WERI-Rb-1 (cell line): ENCODE measurements at regions not wholly inside any gene's neighbourhood (a gene's known extent, or its start where the extent isn't known, plus 50 kb on each side); places are given as distances from the start of the nearest gene placed in this dataset.
"Not testable (repeated sequence)": the region's sequence is repeated elsewhere in the genome, so short reads cannot be mapped to it uniquely, and the experiment has no call there.

Source experiments
- DNase-seq: peaks from one replicate; pipeline ENCODE4 v3.0.0-alpha.2; 2020
- H3K27ac ChIP-seq: fragments of 250-450 bp; sonication (Bioruptor Pico); 2 replicates; pipeline ENCODE4 v1.5.1; 2020; ENCODE audit warnings: mild to moderate bottlenecking, moderate library complexity
- H3K27me3 ChIP-seq: fragments of 250-450 bp; sonication (Bioruptor Pico); 2 replicates; pipeline ENCODE4 v1.5.1; 2021; ENCODE audit warnings: mild to moderate bottlenecking, low read depth, moderate library complexity; ENCODE audit not compliant: insufficient read depth, severe bottlenecking
- H3K36me3 ChIP-seq: fragments of 250-450 bp; sonication (Bioruptor Pico); 2 replicates; pipeline ENCODE4 v1.5.1; 2020; ENCODE audit warnings: mild to moderate bottlenecking, moderate library complexity
- H3K4me3 ChIP-seq: 2 replicates; pipeline ENCODE4 v1.5.1; 2011; ENCODE audit warnings: low read depth, mild to moderate bottlenecking, control low read depth, low read length
- H3K9me3 ChIP-seq: fragments of 250-450 bp; sonication (Bioruptor Pico); 2 replicates; pipeline ENCODE4 v1.5.1; 2021; ENCODE audit warnings: mild to moderate bottlenecking, moderate library complexity; ENCODE audit not compliant: severe bottlenecking
- CTCF ChIP-seq: IDR thresholded peaks from 2 replicates; pipeline ENCODE4 v1.5.1; 2011; ENCODE audit warnings: low read depth, mild to moderate bottlenecking, control low read depth, inconsistent platforms, low read length

DNA sequence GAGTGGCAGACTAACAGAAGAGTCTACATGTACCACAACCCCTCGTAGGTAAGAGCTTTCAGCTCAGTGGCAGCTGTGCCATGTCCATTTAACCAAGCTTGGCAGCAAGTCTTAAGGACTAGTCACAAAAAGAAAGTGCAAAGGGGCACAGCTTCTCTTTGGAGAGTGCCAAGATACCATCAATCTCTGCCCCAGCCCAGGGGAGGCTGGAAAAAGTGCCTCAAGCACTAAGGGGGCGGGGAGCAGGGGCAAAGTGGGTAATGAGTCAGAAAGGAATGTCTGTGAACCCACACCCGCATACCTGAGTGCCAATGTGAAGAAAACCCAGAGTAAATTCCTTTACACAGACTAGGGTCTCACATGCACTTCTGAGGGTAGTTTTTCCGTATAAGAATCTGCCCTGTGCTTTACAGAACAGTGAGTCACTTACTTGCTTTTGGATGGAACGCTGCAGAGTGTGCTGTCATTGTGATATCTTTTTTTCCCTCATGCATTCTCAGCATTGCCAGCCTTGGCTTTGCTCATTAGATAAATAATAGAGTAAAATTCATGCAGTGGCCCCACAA, 219.8 kb downstream of the ZNF674 start:
- H3K9me3 ChIP-seq = no peaks in the 10 kb centered on the region
- no peaks in the 10 kb centered on the region for H3K36me3 ChIP-seq
- no peak for TF ChIP-seq CTCF
- no peak for DNase-seq
- H3K27ac ChIP-seq = no peak overlapping the region
- no peak overlapping the region for H3K4me3 ChIP-seq
- peaks cover 14% of the 10 kb centered on the region for H3K27me3 ChIP-seq

DNA sequence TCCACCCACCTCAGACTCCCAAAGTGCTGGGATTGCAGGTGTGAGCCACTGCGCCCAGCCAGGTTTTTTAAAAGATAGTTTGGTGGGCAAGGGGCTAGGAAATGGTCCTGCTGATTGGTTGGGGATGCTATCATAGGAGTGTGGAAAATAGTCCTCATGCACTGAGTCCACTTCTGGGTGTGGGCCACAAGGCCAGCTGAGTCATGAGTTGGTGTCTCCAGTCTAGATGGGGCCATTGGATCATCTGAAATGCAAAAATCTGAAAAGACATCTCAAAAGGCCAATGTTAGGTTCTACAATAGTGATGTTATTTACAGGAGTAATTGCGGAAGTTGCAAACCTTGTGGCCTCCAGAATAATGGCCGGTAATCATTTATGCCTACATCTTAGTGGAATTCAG, 221.1 kb downstream of the ZNF674 start:
- no peak for TF ChIP-seq CTCF
- no peak overlapping the region for H3K27ac ChIP-seq
- no peaks in the 10 kb centered on the region for H3K36me3 ChIP-seq
- no peaks in the 10 kb centered on the region for H3K9me3 ChIP-seq
- no peak for DNase-seq
- peaks cover 14% of the 10 kb centered on the region for H3K27me3 ChIP-seq
- H3K4me3 ChIP-seq = no peak overlapping the region

DNA sequence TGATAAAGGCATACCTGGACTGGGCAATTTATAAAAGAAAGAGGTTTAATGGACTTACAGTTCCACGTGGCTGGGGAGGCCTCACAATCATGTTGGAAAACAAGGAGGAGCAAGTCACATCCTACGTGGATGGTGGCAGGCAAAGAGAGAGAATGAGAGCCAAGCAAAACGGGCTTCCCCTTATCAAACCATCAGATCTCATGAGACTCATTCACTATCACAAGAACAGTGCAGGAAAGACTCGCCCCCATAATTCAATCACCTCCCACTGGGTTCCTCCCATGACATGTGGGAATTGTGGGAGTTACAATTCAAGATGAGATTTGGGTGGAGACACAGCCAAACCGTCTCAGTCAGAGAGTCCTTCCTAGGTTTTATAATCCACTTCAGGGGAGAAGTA, 222.3 kb downstream of the ZNF674 start:
- not testable (repeated sequence) for H3K36me3 ChIP-seq, H3K9me3 ChIP-seq, H3K27ac ChIP-seq, DNase-seq, H3K4me3 ChIP-seq
- H3K27me3 ChIP-seq = peaks cover 16% of the 10 kb centered on the region

DNA sequence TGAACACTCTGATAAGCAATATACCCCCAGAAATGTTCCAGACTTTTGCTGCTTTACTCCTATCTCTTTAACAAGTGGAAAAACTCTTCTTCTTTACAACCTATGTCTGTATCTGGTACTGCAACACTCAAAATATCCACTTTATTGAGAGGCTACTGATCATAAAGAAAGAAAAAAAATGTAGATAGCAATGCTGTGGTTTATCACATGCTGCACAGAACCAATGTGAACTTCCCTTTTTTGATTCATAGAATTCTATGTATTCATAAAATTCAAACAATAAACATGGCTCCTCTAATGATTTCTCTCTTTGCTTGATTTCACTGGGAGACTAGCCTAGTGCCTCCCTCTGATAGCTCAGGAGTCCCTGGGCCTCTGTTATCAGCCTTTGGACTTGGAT, 223.5 kb downstream of the ZNF674 start:
- Histone ChIP-seq H3K4me3 (no peak overlapping the region), H3K27ac (no peak overlapping the region), H3K9me3 (no peaks in the 10 kb centered on the region), H3K27me3 (peaks cover 16% of the 10 kb centered on the region), H3K36me3 (no peaks in the 10 kb centered on the region)
- no peak for DNase-seq
- TF ChIP-seq CTCF = no peak

GRCh38 chrX:46319750-46320149, 225.5 kb downstream of the ZNF674 start:
- Histone ChIP-seq H3K27me3 (peaks cover 13% of the 10 kb centered on the region), H3K27ac (no peak overlapping the region), H3K9me3 (no peaks in the 10 kb centered on the region), H3K36me3 (no peaks in the 10 kb centered on the region), H3K4me3 (no peak overlapping the region)
- TF ChIP-seq CTCF = no peak
- no peak for DNase-seq

DNA sequence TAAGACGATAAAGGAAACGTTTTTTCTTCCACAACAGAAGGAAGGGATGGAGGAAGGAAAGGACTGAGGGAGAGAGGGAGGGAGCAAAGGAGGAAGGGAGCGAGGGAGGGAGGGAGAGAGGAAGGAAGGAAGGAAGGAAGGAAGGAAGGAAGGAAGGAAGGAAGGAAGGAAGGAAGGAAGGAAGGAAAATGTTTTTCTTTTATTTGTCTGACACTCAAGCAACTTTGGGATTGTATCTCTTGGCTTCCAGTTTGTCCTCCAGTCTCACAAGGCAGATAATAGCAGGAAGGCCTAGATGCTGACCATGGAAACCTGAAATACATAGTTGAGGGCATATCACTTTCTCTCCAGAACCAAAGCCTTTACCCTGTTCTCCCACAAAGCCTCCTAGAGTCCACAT, 226.7 kb downstream of the ZNF674 start:
- Histone ChIP-seq H3K27ac (no peak overlapping the region), H3K36me3 (no peaks in the 10 kb centered on the region), H3K9me3 (no peaks in the 10 kb centered on the region), H3K27me3 (peaks cover 8% of the 10 kb centered on the region), H3K4me3 (no peak overlapping the region)
- DNase-seq = no peak
- TF ChIP-seq CTCF = no peak
